ENCODE measurements at regions not wholly inside any gene's neighbourhood (a gene's known extent, or its start where the extent isn't known, plus 50 kb on each side); places are given as distances from the start of the nearest gene placed in this dataset.

DNA sequence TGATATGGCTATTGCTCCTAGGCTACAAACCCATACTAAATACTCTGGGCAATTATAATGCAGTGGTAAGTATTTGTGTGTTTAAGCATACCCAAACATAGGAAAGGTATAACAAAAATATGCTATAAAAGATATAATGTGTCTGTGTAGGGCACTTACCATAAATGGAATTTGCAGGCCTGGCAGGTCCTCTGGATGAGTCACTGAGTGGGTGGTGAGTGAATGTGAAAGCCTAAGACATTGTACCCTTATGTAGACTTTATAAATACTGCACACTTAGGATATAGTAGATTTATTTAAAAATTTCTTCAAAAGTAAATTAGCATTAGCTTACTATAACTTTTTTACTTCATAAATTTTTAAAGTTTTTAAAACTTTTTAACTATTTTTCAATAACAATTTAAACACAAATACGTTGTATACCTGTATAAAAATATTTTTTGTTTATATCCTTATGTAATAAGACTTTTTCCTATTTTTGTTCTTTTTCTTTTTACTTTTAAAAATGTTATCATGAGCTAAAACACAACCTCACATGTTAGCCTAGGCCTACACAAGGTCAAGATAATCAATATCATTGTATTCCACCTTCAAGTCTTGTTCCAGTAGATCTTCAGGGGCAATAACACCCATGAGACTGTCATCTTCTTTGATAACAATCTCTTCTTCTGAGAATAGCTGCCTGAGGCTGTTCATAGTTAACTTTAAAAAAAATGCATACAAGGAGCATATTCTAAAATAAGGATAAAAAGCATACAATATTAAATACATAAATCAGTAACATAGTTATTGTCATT lies 306.3 kb upstream of the RGS18 start:
- DNase-seq, result no peak

- DNase-seq, result no peak
Measured at GRCh38 chr1:191852907-191853306, 305.4 kb upstream of the RGS18 start.

DNA sequence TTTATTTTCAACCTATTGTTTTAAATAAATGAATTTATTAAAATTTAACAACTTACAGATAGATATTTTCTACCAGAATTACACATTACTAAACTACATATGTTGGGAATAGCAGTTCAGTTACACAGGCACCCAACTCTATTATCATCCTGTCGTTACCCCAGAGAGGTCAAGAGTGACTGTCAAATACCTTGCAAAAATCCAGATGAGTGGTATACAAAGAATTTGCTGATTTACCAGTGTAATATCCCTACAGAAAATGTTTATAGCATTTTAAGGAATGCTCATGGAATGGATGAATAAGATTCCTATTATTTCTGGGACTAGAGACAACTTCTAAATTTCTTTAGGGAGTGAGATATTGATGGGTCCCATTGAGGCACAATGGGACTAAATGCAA lies 300.7 kb upstream of the RGS18 start:
- DNase-seq, result no peak

GRCh38 chr1:191865479-191865878 lies 292.8 kb upstream of the RGS18 start:
- no peak for DNase-seq

DNA sequence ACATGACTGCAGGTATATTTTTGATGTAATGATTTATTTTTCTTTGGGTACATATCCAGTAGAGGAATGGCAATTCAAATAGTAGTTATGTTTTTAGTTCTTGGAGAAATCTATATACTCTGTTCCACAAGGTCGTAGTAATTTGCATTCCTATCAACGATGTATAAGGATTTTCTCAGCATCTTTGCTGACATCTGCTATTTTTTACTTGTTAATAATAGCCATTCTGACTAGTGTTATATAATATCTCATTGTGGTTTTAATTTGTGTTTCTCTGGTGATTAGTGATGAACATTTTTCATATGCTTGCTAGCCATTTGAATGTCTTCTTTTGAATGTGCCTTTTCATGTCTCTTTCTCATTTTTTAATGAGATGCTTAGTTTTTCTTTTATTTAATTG lies 292.1 kb upstream of the RGS18 start:
- no peak for DNase-seq

DNA sequence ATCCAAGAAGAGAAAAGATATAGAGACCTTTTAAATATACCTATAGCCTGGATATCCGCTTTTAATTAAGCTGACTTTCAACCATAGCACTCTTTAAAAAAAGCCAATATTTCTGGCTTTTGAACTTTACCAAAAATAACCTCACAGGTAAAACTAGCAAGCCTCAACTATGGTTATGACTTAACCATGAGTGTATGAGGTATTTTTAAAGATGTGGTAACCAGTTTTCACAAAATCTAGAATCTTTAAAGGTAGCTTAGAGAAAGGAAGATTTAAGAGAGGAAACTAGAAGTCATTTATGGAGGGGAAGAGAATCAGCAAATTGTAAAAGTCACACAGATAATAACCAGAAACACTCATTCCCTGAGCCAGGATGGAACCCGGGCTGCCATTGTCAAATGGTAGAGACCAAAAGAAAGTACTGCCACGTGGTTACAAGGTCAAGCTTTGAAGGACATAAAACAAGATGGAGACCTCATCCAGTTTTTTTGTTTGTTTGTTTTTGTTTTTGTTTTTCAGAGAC lies 288.4 kb upstream of the RGS18 start:
- no peak for DNase-seq

DNA sequence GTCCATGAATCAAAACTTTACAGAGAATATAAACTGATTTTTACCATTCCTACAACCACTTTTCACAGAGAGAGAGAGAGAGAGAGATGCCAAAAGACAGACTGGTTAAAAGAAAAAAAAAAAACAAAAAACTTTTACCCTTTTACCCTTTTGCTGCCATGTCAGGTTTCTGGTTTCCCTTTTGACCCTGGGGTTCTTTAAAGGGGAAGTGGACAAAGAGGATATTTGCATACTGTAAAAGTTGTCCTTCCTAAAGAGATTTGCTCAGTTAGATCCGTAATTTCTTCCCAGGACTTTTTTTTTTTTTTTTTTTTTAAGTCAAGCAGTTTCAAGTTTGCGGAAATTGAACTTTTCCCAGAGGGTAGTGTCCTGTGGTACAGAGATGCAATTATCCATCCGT lies 287.8 kb upstream of the RGS18 start:
- DNase-seq, result no peak

- no peak for DNase-seq
Measured at GRCh38 chr1:191875994-191876393, 282.3 kb upstream of the RGS18 start.

DNA sequence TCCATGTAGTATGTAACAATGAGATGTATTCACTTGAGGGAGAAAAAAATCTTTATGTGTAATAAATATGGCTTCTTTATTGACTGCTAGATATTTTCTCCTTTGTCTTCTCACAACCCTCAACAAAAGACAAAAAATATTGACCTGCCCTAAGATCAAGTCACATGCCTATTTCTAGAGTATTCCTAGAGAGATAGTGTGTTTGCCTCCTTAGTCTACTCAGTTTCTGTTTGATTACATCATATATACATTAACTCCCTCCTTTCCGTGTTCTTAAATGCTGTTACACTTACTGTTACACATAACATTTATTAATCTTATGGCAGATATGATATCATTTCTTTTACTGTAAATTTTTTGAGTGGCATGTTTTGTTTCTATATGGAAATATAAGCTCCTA lies 281.6 kb upstream of the RGS18 start:
- no peak for DNase-seq

GRCh38 chr1:191882870-191883269 lies 275.4 kb upstream of the RGS18 start:
- DNase-seq, result no peak

- no peak for DNase-seq
Measured at GRCh38 chr1:191886977-191887376, 271.3 kb upstream of the RGS18 start.

GRCh38 chr1:191888996-191889622 lies 269.2 kb upstream of the RGS18 start:
- no peak for DNase-seq

GRCh38 chr1:191889623-191890003 lies 268.6 kb upstream of the RGS18 start:
- no peak for DNase-seq

GRCh38 chr1:191890433-191891088 lies 267.7 kb upstream of the RGS18 start:
- DNase-seq, result no peak

- DNase-seq, result no peak
Measured at GRCh38 chr1:191892716-191893115, 265.5 kb upstream of the RGS18 start.

- no peak for DNase-seq
Measured at GRCh38 chr1:191895049-191895448, 263.2 kb upstream of the RGS18 start.

DNA sequence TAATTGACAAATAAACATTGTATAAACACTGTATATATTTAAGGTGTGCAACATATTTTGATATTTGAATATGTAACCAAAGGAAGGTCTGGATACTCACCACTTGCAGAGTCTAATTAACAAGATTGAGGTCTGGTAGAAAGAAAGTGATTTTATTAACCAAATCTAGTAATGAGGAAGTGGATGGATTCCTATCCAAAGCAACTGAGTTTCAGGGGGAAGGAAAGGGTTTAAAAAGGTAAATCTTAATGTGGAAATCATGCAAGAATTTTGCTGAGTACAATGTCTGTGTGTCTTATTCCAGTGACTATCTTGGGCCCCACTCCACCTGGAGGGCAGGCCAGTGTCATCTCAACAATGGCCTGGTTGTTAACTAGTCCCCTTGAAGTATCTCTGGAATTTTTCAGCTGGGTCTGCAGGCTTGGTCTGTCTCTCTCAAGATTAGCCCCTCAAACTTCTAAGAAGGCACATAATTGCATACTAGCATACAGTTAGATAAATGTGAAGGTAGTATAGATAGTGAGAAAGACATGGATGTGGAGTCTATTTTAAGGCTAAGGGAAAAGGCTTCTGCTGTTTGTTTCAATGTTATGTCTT lies 262.7 kb upstream of the RGS18 start:
- no peak for DNase-seq

DNA sequence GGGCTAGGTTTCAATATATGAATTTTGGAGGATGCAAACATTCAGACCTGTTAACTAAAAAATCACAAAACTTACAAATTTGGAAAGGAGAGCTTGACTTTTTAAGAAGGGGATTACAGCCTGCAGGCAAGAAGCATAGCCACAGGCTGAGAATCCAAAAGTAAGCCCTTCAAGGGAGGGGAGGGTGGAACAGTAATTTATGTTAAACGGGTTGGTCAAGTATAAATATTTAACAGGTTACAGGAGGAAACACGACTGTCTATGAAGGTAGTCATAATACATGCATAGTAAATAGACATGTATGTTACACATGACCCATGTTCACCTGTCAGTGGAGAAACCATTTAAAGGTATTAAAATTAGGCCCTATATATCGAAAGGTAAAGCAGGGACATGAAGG lies 261.1 kb upstream of the RGS18 start:
- DNase-seq, result no peak

GRCh38 chr1:191901651-191902050 lies 256.6 kb upstream of the RGS18 start:
- no peak for DNase-seq

DNA sequence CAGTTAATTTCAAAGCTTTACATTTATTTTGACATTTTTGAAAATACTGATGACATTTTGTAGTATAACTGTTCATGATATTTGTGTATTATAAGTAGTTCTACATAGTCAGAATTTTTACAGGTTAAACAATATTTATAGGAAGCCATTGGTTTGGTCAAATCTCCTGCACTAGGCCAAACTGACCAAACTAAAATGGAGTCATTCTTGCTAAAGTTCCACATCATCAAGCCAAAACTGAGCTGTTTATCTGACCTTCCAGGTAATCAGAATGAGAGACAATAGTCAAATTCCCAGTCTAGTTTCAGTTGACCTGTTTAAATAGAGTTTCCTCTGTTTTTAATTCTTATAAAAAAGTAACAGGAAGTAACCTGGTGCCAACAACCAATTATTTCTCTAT lies 253.3 kb upstream of the RGS18 start:
- no peak for DNase-seq

DNA sequence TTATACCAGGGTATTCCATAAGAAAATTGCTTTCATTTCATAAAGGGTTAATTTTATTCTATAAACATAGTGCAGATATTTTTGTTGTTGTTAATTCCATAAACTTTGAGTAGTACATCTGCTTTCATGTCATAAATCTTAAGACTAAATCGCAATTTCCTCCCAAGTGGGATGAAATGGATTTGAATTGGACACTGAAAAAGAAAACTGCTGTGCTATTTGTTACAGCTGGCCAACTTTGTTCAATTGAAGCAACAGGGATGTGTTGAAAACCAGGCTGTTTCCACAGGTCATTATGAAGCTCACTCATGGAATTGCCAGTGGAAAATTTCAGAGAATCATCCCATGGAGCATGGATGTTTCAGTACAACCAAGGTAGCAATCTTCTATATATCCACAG lies 252.5 kb upstream of the RGS18 start:
- DNase-seq, result no peak

DNA sequence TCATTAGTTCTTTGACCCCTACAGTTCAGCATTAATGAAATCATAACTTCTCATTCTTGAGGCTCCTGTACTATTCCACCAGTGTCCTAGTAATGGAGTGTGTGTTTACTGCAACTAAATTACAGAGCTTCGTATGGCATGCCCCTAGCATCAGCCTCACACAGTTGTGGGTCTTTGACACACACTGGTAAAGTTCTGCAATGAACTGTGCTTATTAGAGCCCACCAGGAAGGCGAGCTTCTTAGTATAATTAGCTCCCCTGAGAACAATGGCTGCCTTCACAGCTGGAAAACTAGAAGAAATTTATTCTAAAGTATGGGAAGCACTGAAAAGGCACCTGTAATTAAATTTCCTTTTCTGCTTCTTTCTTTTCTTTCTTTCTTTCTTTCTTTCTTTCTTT lies 251.1 kb upstream of the RGS18 start:
- DNase-seq, result no peak

DNA sequence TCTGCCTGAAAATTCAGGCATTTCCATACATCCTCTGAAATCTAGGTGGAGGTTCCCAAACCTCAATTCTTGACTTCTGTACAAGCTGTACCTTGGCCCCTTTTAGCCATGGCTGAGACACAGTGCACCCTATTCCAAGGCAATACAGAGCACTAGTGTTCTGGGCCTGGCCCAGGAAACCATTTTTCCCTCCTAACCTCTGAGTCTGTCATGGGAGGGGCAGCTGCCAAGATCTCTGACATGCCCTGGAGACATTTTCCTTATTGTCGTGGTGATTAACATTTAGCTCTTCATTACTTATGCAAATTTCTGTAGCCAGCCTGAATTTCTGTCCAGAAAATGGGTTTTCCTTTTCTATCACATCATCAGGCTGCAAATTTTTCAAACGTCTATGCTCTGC lies 248.0 kb upstream of the RGS18 start:
- no peak for DNase-seq

DNA sequence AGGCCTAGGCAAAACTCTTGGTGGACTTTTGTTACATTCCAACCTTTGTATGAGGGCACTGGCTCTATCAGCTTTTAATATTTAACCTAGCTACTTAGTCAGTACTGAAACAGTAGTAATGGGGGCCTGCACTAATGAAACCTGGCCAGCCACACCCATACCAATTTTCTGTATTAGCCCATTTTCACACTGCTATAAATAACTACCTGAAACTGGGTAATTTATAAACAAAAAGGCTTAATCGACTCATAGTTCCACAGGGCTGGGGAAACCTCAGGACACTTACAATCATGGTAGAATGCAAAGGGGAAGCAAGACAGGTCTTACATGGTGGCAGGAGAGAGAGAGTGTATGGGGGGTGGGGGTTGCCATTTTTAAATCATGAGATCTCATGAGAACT lies 245.7 kb upstream of the RGS18 start:
- DNase-seq, result no peak

Data from NCI-H1694 (cell line).